H1 (cell line): ENCODE measurements at regions not wholly inside any gene's neighbourhood (a gene's known extent, or its start where the extent isn't known, plus 50 kb on each side); places are given as distances from the start of the nearest gene placed in this dataset.
"Not testable (repeated sequence)": the region's sequence is repeated elsewhere in the genome, so short reads cannot be mapped to it uniquely, and the experiment has no call there.

ENCODE experiments used
- BRCA1 ChIP-seq: IDR thresholded peaks from 2 replicates; pipeline ENCODE4 v1.6.1; 2012; ENCODE audit warnings: low read depth, low read length, improper control_type of control experiment
- CTCF ChIP-seq, 3 experiments: IDR thresholded peaks; 1 replicate in 2 of 3; 2 replicates in 1 of 3; pipeline versions ENCODE4 v1.5.1 to v1.6.1; 2011; ENCODE audit warnings: low read length in 3 of 3, mild to moderate bottlenecking in 3 of 3, inconsistent platforms in 2 of 3, low read depth in 1 of 3, moderate library complexity in 1 of 3; ENCODE audit not compliant: insufficient read depth in 1 of 3; ENCODE audit errors: control extremely low read depth in 1 of 3
- MAFK ChIP-seq: IDR thresholded peaks from 2 replicates; pipeline ENCODE4 v1.6.1; 2012; ENCODE audit warnings: low read depth, mild to moderate bottlenecking, improper control_type of control experiment, low read length
- POLR2A ChIP-seq, 2 experiments: IDR thresholded peaks; 1 replicate in 1 of 2; 2 replicates in 1 of 2; pipeline ENCODE4 v1.6.1; 2011; ENCODE audit warnings: low read depth in 2 of 2, low read length in 2 of 2, mild to moderate bottlenecking in 2 of 2; ENCODE audit errors: control extremely low read depth in 1 of 2
- TAF1 ChIP-seq: IDR thresholded peaks from 2 replicates; pipeline ENCODE4 v1.6.1; 2011; ENCODE audit warnings: mild to moderate bottlenecking, low read depth, low read length
- USF2 ChIP-seq: IDR thresholded peaks from 2 replicates; pipeline ENCODE4 v1.6.1; 2011; ENCODE audit warnings: low read length, improper control_type of control experiment

GRCh38 chr10:42230812-42231211, 407.6 kb downstream of the ZNF33B start:
- TF ChIP-seq CTCF (IDR thresholded peaks at IDR 0.05; ENCODE audit: control extremely low read depth in 1 of 3, insufficient read depth in 1 of 3, low read depth in 1 of 3, low read length in 3 of 3); USF2; BRCA1; MAFK; TAF1; POLR2A (IDR thresholded peaks at IDR 0.05; ENCODE audit: control extremely low read depth in 1 of 2, low read depth in 2 of 2, low read length in 2 of 2): not testable (repeated sequence)
